Rectal smooth muscle tissue (tissue), 1 donor: ENCODE measurements at regions not wholly inside any gene's neighbourhood (a gene's known extent, or its start where the extent isn't known, plus 50 kb on each side); places are given as distances from the start of the nearest gene placed in this dataset.

ENCODE experiments used
- H3K27ac ChIP-seq: one replicate; pipeline ENCODE4 v1.7.0; 2013; ENCODE audit warnings: low read depth, low read length, inconsistent platforms
- H3K27me3 ChIP-seq: one replicate; pipeline ENCODE4 v1.7.0; 2013; ENCODE audit warnings: low read length; ENCODE audit not compliant: control insufficient read depth, insufficient read depth
- H3K36me3 ChIP-seq: one replicate; pipeline ENCODE4 v1.7.0; 2013; ENCODE audit warnings: low read length; ENCODE audit not compliant: control insufficient read depth, insufficient read depth
- H3K4me1 ChIP-seq: one replicate; pipeline ENCODE4 v1.7.0; 2013; ENCODE audit warnings: low read length; ENCODE audit not compliant: control insufficient read depth, insufficient read depth
- H3K4me3 ChIP-seq: one replicate; pipeline ENCODE4 v1.7.0; 2013; ENCODE audit warnings: low read length
- H3K9ac ChIP-seq: one replicate; pipeline ENCODE4 v1.7.0; 2013; ENCODE audit warnings: low read length

GRCh38 chr3:124478830-124479229 lies 251.4 kb upstream of the UMPS start:
- H3K36me3 ChIP-seq = no peaks in the 10 kb centered on the region
- no peak overlapping the region for H3K4me3 ChIP-seq
- H3K27ac ChIP-seq = no peak overlapping the region

GRCh38 chr3:124483915-124484470 lies 246.3 kb upstream of the UMPS start:
- H3K36me3 ChIP-seq = no peaks in the 10 kb centered on the region
- H3K27ac ChIP-seq = no peak overlapping the region
- H3K4me1 ChIP-seq = no peaks in the 10 kb centered on the region
- no peak overlapping the region for H3K4me3 ChIP-seq
- H3K27me3 ChIP-seq = no peaks in the 10 kb centered on the region
- H3K9ac ChIP-seq = no peak overlapping the region

More at GRCh38 chr3:124478830-124479229, 251.4 kb upstream of the UMPS start:
- no peak overlapping the region for H3K9ac ChIP-seq
- no peaks in the 10 kb centered on the region for H3K4me1 ChIP-seq
- no peaks in the 10 kb centered on the region for H3K27me3 ChIP-seq

- no peak overlapping the region for H3K9ac ChIP-seq
- H3K36me3 ChIP-seq = no peaks in the 10 kb centered on the region
- H3K27ac ChIP-seq = no peak overlapping the region
- H3K27me3 ChIP-seq = no peaks in the 10 kb centered on the region
- H3K4me3 ChIP-seq = no peak overlapping the region
- no peaks in the 10 kb centered on the region for H3K4me1 ChIP-seq
Measured at GRCh38 chr3:124486324-124486723, 243.9 kb upstream of the UMPS start.

- no peak overlapping the region for H3K9ac ChIP-seq
- no peaks in the 10 kb centered on the region for H3K27me3 ChIP-seq
- no peaks in the 10 kb centered on the region for H3K36me3 ChIP-seq
- no peaks in the 10 kb centered on the region for H3K4me1 ChIP-seq
- H3K4me3 ChIP-seq = no peak overlapping the region
- H3K27ac ChIP-seq = no peak overlapping the region
Measured at GRCh38 chr3:124489506-124489905, 240.7 kb upstream of the UMPS start.

GRCh38 chr3:124491098-124491497 lies 239.2 kb upstream of the UMPS start:
- no peaks in the 10 kb centered on the region for H3K4me1 ChIP-seq
- no peaks in the 10 kb centered on the region for H3K27me3 ChIP-seq
- no peak overlapping the region for H3K9ac ChIP-seq
- H3K36me3 ChIP-seq = no peaks in the 10 kb centered on the region
- H3K27ac ChIP-seq = no peak overlapping the region
- no peak overlapping the region for H3K4me3 ChIP-seq

- H3K9ac ChIP-seq = no peak overlapping the region
- H3K27ac ChIP-seq = no peak overlapping the region
- no peak overlapping the region for H3K4me3 ChIP-seq
- H3K27me3 ChIP-seq = no peaks in the 10 kb centered on the region
- H3K36me3 ChIP-seq = no peaks in the 10 kb centered on the region
- H3K4me1 ChIP-seq = no peaks in the 10 kb centered on the region
Measured at GRCh38 chr3:124491875-124492274, 238.4 kb upstream of the UMPS start.

GRCh38 chr3:124492824-124493223 lies 237.4 kb upstream of the UMPS start:
- H3K4me3 ChIP-seq = no peak overlapping the region
- H3K9ac ChIP-seq = no peak overlapping the region
- H3K36me3 ChIP-seq = no peaks in the 10 kb centered on the region
- H3K4me1 ChIP-seq = no peaks in the 10 kb centered on the region
- H3K27me3 ChIP-seq = no peaks in the 10 kb centered on the region
- H3K27ac ChIP-seq = no peak overlapping the region

- Histone ChIP-seq H3K4me3 (no peak overlapping the region), H3K9ac (no peak overlapping the region), H3K27me3 (no peaks in the 10 kb centered on the region), H3K4me1 (no peaks in the 10 kb centered on the region), H3K36me3 (no peaks in the 10 kb centered on the region), H3K27ac (no peak overlapping the region)
Measured at GRCh38 chr3:124496061-124496460, 234.2 kb upstream of the UMPS start.

- H3K36me3 ChIP-seq = no peaks in the 10 kb centered on the region
- H3K9ac ChIP-seq = no peak overlapping the region
- H3K27me3 ChIP-seq = no peaks in the 10 kb centered on the region
- no peak overlapping the region for H3K27ac ChIP-seq
- H3K4me1 ChIP-seq = no peaks in the 10 kb centered on the region
- no peak overlapping the region for H3K4me3 ChIP-seq
Measured at GRCh38 chr3:124497487-124497886, 232.8 kb upstream of the UMPS start.

- H3K4me1 ChIP-seq = no peaks in the 10 kb centered on the region
- no peaks in the 10 kb centered on the region for H3K36me3 ChIP-seq
- no peaks in the 10 kb centered on the region for H3K27me3 ChIP-seq
- H3K9ac ChIP-seq = no peak overlapping the region
- H3K27ac ChIP-seq = no peak overlapping the region
- H3K4me3 ChIP-seq = no peak overlapping the region
Measured at GRCh38 chr3:124498891-124499290, 231.4 kb upstream of the UMPS start.

- no peaks in the 10 kb centered on the region for H3K4me1 ChIP-seq
- H3K4me3 ChIP-seq = no peak overlapping the region
- no peak overlapping the region for H3K9ac ChIP-seq
- no peaks in the 10 kb centered on the region for H3K27me3 ChIP-seq
- no peaks in the 10 kb centered on the region for H3K36me3 ChIP-seq
- H3K27ac ChIP-seq = no peak overlapping the region
Measured at GRCh38 chr3:124504332-124505059, 225.8 kb upstream of the UMPS start.

- Histone ChIP-seq H3K9ac (no peak overlapping the region), H3K36me3 (no peaks in the 10 kb centered on the region), H3K27ac (no peak overlapping the region), H3K27me3 (no peaks in the 10 kb centered on the region), H3K4me1 (no peaks in the 10 kb centered on the region), H3K4me3 (no peak overlapping the region)
Measured at GRCh38 chr3:124509884-124510283, 220.4 kb upstream of the UMPS start.

- no peaks in the 10 kb centered on the region for H3K36me3 ChIP-seq
- no peak overlapping the region for H3K4me3 ChIP-seq
- H3K27ac ChIP-seq = no peak overlapping the region
Measured at GRCh38 chr3:124510290-124510689, 220.0 kb upstream of the UMPS start.

More at GRCh38 chr3:124510290-124510689, 220.0 kb upstream of the UMPS start:
- H3K4me1 ChIP-seq = no peaks in the 10 kb centered on the region
- H3K27me3 ChIP-seq = no peaks in the 10 kb centered on the region
- H3K9ac ChIP-seq = no peak overlapping the region
